Endothelial cell of umbilical vein (primary cell): ENCODE measurements at regions not wholly inside any gene's neighbourhood (a gene's known extent, or its start where the extent isn't known, plus 50 kb on each side); places are given as distances from the start of the nearest gene placed in this dataset.

Source experiments
- BruUV-seq: library from RNA; stranded (reverse); fragments of 400-500 nt; replicated peaks from 2 replicates; lab custom pipeline; 2021; lab: Mats Ljungman, UMichigan
- CTCF ChIA-PET: fragments of 300-600, 350-600 bp; sonication (Branson Sonifier 250); formaldehyde crosslinking; loops from one replicate; lab custom pipeline; 2021; ENCODE audit warnings: antibody characterized with exemption, inconsistent platforms; lab: Charles Lee
- POLR2A ChIA-PET: fragments of 300-600, 350-600 bp; sonication (Branson Sonifier 250); formaldehyde crosslinking; loops from one replicate; lab custom pipeline; 2021; ENCODE audit warnings: antibody characterized with exemption, inconsistent platforms; lab: Charles Lee
- DNase-seq: peaks from one replicate; pipeline ENCODE4 v3.0.0-alpha.2; 2011; ENCODE audit warnings: low read depth, low spot score
- FAIRE-seq: peaks from 2 replicates; lab custom pipeline; 2011; peaks lifted over from hg19 to GRCh38; lab: Jason Lieb, UNC
- H2AFZ ChIP-seq: 2 replicates; pipeline ENCODE4 v1.6.0; 2012; ENCODE audit warnings: low read depth, low read length, control low read depth, inconsistent platforms
- H3K27ac ChIP-seq: 2 replicates; pipeline ENCODE4 v1.5.1; 2011; ENCODE audit warnings: low read depth, mild to moderate bottlenecking, control low read depth, low read length, moderate library complexity; ENCODE audit not compliant: insufficient read depth
- H3K27me3 ChIP-seq, 2 experiments: 2 replicates each; pipeline versions ENCODE4 v1.6.0 to v1.6.1; 2011; ENCODE audit warnings: low read length in 2 of 2, mixed read lengths in 1 of 2; ENCODE audit not compliant: control insufficient read depth in 2 of 2, insufficient read depth in 2 of 2
- H3K36me3 ChIP-seq, 2 experiments: 2 replicates in 1 of 2; 3 replicates in 1 of 2; pipeline ENCODE4 v1.5.1; 2011; ENCODE audit warnings: low read length in 2 of 2, mild to moderate bottlenecking in 1 of 2, moderate library complexity in 1 of 2; ENCODE audit not compliant: control insufficient read depth in 2 of 2, insufficient read depth in 2 of 2; ENCODE audit errors: extremely low read depth in 1 of 2
- H3K4me1 ChIP-seq: 3 replicates; pipeline ENCODE4 v1.5.1; 2011; ENCODE audit warnings: mild to moderate bottlenecking, low read length; ENCODE audit not compliant: control insufficient read depth, insufficient read depth; ENCODE audit errors: extremely low read depth
- H3K4me2 ChIP-seq: 2 replicates; pipeline ENCODE4 v1.6.1; 2011; ENCODE audit warnings: low read length, control low read depth, mixed read lengths; ENCODE audit not compliant: insufficient read depth
- H3K4me3 ChIP-seq, 3 experiments: fragments of 200-600 bp in 1 of 3; sonication (generic), shearing (Covaris generic) in 1 of 3; replicated peaks in 1 of 3; 2 replicates each; pipeline ENCODE4 v1.5.1; 2011 to 2016; ENCODE audit warnings: control low read depth in 3 of 3, low read length in 3 of 3, mild to moderate bottlenecking in 2 of 3, inconsistent platforms in 1 of 3, low read depth in 1 of 3, moderate library complexity in 1 of 3; ENCODE audit not compliant: insufficient read depth in 1 of 3
- H3K79me2 ChIP-seq: 2 replicates; pipeline ENCODE4 v1.6.0; 2012; ENCODE audit warnings: low read length, inconsistent platforms; ENCODE audit not compliant: control insufficient read depth, insufficient read depth
- H3K9ac ChIP-seq: replicated peaks from 2 replicates; pipeline ENCODE3; 2011; ENCODE audit warnings: low read length, control low read depth; ENCODE audit not compliant: insufficient read depth; ENCODE audit errors: extremely low read depth
- H3K9me1 ChIP-seq: replicated peaks from 3 replicates; pipeline ENCODE4 v1.6.0; 2011; ENCODE audit warnings: mild to moderate bottlenecking, low read length; ENCODE audit not compliant: control insufficient read depth, insufficient read depth; ENCODE audit errors: extremely low read depth
- H3K9me3 ChIP-seq: replicated peaks from 2 replicates; pipeline ENCODE4 v1.5.1; 2012; ENCODE audit warnings: low read length, inconsistent platforms; ENCODE audit not compliant: control insufficient read depth, insufficient read depth
- H4K20me1 ChIP-seq: replicated peaks from 2 replicates; pipeline ENCODE3; 2011; ENCODE audit warnings: mild to moderate bottlenecking, low read length; ENCODE audit not compliant: control insufficient read depth, insufficient read depth; ENCODE audit errors: extremely low read depth
- EZH2 ChIP-seq: IDR thresholded peaks from 2 replicates; pipeline ENCODE4 v1.6.1; 2012; ENCODE audit warnings: borderline replicate concordance, low read depth, mild to moderate bottlenecking, moderate library complexity, low read length, inconsistent platforms; ENCODE audit not compliant: severe bottlenecking
- FOS ChIP-seq: IDR thresholded peaks from 2 replicates; pipeline ENCODE4 v1.6.1; 2011; ENCODE audit warnings: mild to moderate bottlenecking, low read length, moderate library complexity, borderline replicate concordance; ENCODE audit not compliant: insufficient read depth
- GATA2 ChIP-seq: IDR thresholded peaks from 2 replicates; pipeline ENCODE4 v1.7.0; 2011; ENCODE audit warnings: low read depth, mild to moderate bottlenecking, moderate library complexity, mixed read lengths, low read length; ENCODE audit not compliant: insufficient read length, insufficient read depth
- JUN ChIP-seq: IDR thresholded peaks from 2 replicates; pipeline ENCODE4 v1.6.1; 2011; ENCODE audit warnings: borderline replicate concordance, low read depth; ENCODE audit not compliant: insufficient read length, insufficient read depth
- MYC ChIP-seq: IDR thresholded peaks from one replicate; pipeline ENCODE4 v1.6.1; 2011; ENCODE audit warnings: mild to moderate bottlenecking, low read depth, low read length
- POLR2A ChIP-seq: IDR thresholded peaks from 2 replicates; pipeline ENCODE4 v1.6.1; 2012; ENCODE audit warnings: low read depth, mild to moderate bottlenecking, control low read depth, low read length
- POLR2AphosphoS5 ChIP-seq: IDR thresholded peaks from 2 replicates; pipeline ENCODE4 v1.6.1; 2012; ENCODE audit warnings: low read depth, mild to moderate bottlenecking, control low read depth, low read length, moderate library complexity; ENCODE audit not compliant: insufficient read depth
- dilution Hi-C: fragments of 300-500 bp; cut with MboI; formaldehyde crosslinking; loops from one replicate; pipeline ENCODE4 v1.15.0; 2019; ENCODE audit warnings: low sequenced_read_pairs; ENCODE audit not compliant: extremely low pct_ligation_motif_present
- intact Hi-C: fragments of 100-400 bp; cut with micrococcal nuclease; formaldehyde crosslinking; loops from one replicate; pipeline ENCODE4 v1.10.0; 2022
- TF ChIP-seq, protein P1 (sequence below), 2 donors: IDR thresholded peaks; 1 replicate in 1 of 2; 2 replicates in 1 of 2; pipeline ENCODE4 v1.5.1; 2011; ENCODE audit warnings: low read length in 2 of 2, mild to moderate bottlenecking in 2 of 2, moderate library complexity in 2 of 2, control low read depth in 1 of 2, inconsistent platforms in 1 of 2, low read depth in 1 of 2; ENCODE audit not compliant: insufficient read depth in 1 of 2; ENCODE audit errors: extremely low read depth in 1 of 2
- TF ChIP-seq, protein P2 (sequence below): IDR thresholded peaks from 2 replicates; pipeline ENCODE4 v1.6.1; 2011; ENCODE audit not compliant: insufficient read depth, insufficient read length

DNA sequence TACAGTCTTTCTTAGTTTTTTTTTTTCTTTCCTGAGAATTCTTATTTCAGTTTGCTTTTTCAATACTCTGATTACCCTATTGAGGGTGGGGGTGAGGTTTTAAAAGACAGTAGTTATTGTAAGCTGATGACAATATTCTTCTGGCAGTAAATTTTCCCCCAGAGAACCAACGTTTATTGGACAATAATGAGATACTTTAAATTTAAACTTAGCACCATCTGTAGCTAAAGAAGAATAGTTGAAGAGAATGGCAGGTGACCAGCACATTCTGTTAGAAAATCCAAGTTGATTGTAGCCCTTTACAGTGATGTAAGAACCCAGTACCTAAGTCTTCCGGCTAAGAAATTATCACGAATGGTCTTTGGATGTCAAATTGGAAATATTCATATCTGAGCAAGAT lies 364.6 kb upstream of the LYPLAL1 start:
- no peak for DNase-seq
- Histone ChIP-seq H3K27me3 (no peaks in the 10 kb centered on the region), H3K9me3 (no peaks in the 10 kb centered on the region), H3K4me3 (no peak overlapping the region), H2AFZ (no peak overlapping the region), H4K20me1 (no peaks in the 10 kb centered on the region), H3K79me2 (no peaks in the 10 kb centered on the region), H3K4me2 (no peak overlapping the region), H3K36me3 (no peaks in the 10 kb centered on the region), H3K9me1 (no peaks in the 10 kb centered on the region), H3K9ac (no peak overlapping the region), H3K4me1 (peaks cover 8% of the 10 kb centered on the region), H3K27ac (no peak overlapping the region)
- TF ChIP-seq EZH2 (no peak), POLR2A (no peak), FOS (no peak), POLR2AphosphoS5 (no peak), GATA2 (no peak), JUN (no peak), MYC (no peak)
- TF ChIP-seq, protein P1, sequence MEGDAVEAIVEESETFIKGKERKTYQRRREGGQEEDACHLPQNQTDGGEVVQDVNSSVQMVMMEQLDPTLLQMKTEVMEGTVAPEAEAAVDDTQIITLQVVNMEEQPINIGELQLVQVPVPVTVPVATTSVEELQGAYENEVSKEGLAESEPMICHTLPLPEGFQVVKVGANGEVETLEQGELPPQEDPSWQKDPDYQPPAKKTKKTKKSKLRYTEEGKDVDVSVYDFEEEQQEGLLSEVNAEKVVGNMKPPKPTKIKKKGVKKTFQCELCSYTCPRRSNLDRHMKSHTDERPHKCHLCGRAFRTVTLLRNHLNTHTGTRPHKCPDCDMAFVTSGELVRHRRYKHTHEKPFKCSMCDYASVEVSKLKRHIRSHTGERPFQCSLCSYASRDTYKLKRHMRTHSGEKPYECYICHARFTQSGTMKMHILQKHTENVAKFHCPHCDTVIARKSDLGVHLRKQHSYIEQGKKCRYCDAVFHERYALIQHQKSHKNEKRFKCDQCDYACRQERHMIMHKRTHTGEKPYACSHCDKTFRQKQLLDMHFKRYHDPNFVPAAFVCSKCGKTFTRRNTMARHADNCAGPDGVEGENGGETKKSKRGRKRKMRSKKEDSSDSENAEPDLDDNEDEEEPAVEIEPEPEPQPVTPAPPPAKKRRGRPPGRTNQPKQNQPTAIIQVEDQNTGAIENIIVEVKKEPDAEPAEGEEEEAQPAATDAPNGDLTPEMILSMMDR (IDR thresholded peaks at IDR 0.05; ENCODE audit: extremely low read depth in 1 of 2, insufficient read depth in 1 of 2, low read depth in 1 of 2, low read length in 2 of 2), result no peak
- TF ChIP-seq, protein P2, sequence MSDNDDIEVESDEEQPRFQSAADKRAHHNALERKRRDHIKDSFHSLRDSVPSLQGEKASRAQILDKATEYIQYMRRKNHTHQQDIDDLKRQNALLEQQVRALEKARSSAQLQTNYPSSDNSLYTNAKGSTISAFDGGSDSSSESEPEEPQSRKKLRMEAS, result no peak
- no TSS peak for BruUV-seq
- ChIA-PET POLR2A (no interaction called here), CTCF (interaction anchor here (1.0 to 1.7 kb wide), 2 partner anchors 26 to 258 kb away, joined by 3 to 11 read pairs; no protein-coding TSS in a partner anchor)
- FAIRE-seq, result no peak
- intact Hi-C loops (no loop called here), dilution Hi-C loops (no loop called here)
